ENCODE measurements at regions not wholly inside any gene's neighbourhood (a gene's known extent, or its start where the extent isn't known, plus 50 kb on each side); places are given as distances from the start of the nearest gene placed in this dataset.

DNA sequence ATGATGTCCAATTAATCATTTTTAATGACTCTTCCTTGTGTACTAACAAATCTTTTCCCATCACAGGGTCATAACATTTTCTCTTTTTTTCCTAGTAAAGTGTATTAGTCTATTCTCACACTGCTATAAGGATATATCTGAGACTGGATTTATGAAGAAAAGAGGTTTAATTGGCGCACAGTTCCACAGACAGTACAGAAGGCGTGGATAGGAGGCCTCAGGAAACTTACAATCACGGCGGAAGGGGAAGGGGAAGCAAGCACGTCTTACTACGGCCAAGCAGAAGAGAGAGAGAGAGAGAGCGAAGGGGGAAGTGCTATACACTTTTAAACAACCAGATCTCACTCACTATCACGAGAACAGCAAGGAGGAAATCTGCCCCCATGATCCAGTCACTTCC lies 359.4 kb upstream of the NFE2L3 start:
- no peaks in the 10 kb centered on the region for H3K79me2 ChIP-seq (ENCODE audit: control insufficient read depth, insufficient read depth, low read length)
- CTCF ChIA-PET: interaction anchor here (0.6 kb wide), 1 partner anchor 338 kb away, joined by 3 read pairs; no protein-coding TSS in a partner anchor

More for the DNA sequence above, 359.4 kb upstream of the NFE2L3 start:
- BruUV-seq (replicated peaks): no TSS peak
- TF ChIP-seq GATA2 (IDR thresholded peaks at IDR 0.05; ENCODE audit: insufficient read depth, insufficient read length, low read depth, low read length): no peak
- no peak for TF ChIP-seq POLR2A (IDR thresholded peaks at IDR 0.05; ENCODE audit: low read depth, low read length)
- TF ChIP-seq, protein P1, sequence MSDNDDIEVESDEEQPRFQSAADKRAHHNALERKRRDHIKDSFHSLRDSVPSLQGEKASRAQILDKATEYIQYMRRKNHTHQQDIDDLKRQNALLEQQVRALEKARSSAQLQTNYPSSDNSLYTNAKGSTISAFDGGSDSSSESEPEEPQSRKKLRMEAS (IDR thresholded peaks at IDR 0.05; ENCODE audit: insufficient read depth, insufficient read length): no peak
- TF ChIP-seq EZH2 (IDR thresholded peaks at IDR 0.05; ENCODE audit: borderline replicate concordance, low read depth, low read length, severe bottlenecking): no peak
- TF ChIP-seq, protein P2, sequence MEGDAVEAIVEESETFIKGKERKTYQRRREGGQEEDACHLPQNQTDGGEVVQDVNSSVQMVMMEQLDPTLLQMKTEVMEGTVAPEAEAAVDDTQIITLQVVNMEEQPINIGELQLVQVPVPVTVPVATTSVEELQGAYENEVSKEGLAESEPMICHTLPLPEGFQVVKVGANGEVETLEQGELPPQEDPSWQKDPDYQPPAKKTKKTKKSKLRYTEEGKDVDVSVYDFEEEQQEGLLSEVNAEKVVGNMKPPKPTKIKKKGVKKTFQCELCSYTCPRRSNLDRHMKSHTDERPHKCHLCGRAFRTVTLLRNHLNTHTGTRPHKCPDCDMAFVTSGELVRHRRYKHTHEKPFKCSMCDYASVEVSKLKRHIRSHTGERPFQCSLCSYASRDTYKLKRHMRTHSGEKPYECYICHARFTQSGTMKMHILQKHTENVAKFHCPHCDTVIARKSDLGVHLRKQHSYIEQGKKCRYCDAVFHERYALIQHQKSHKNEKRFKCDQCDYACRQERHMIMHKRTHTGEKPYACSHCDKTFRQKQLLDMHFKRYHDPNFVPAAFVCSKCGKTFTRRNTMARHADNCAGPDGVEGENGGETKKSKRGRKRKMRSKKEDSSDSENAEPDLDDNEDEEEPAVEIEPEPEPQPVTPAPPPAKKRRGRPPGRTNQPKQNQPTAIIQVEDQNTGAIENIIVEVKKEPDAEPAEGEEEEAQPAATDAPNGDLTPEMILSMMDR (IDR thresholded peaks at IDR 0.05; ENCODE audit: extremely low read depth in 1 of 2, insufficient read depth in 1 of 2, low read depth in 1 of 2, low read length in 2 of 2): no peak
- no peak for TF ChIP-seq MYC (IDR thresholded peaks at IDR 0.05; ENCODE audit: low read depth, low read length)
- no peak for TF ChIP-seq POLR2AphosphoS5 (IDR thresholded peaks at IDR 0.05; ENCODE audit: insufficient read depth, low read depth, low read length)
- TF ChIP-seq FOS (IDR thresholded peaks at IDR 0.05; ENCODE audit: borderline replicate concordance, insufficient read depth, low read length): no peak
- TF ChIP-seq JUN (IDR thresholded peaks at IDR 0.05; ENCODE audit: borderline replicate concordance, insufficient read depth, insufficient read length, low read depth): no peak
- dilution Hi-C loops (cut with MboI; ENCODE audit: extremely low pct_ligation_motif_present, low sequenced_read_pairs) (no loop called here), intact Hi-C loops (cut with micrococcal nuclease) (no loop called here)
- no peaks in the 10 kb centered on the region for H3K27me3 ChIP-seq (ENCODE audit: control insufficient read depth in 2 of 2, insufficient read depth in 2 of 2, low read length in 2 of 2)
- DNase-seq (ENCODE audit: low read depth, low spot score) (no peak), FAIRE-seq (no peak)
- no peaks in the 10 kb centered on the region for H3K9me1 ChIP-seq (replicated peaks; ENCODE audit: control insufficient read depth, extremely low read depth, insufficient read depth, low read length)
- no peak overlapping the region for H3K9ac ChIP-seq (replicated peaks; ENCODE audit: extremely low read depth, insufficient read depth, low read length)
- no peaks in the 10 kb centered on the region for H3K9me3 ChIP-seq (replicated peaks; ENCODE audit: control insufficient read depth, insufficient read depth, low read length)
- no peak overlapping the region for H3K4me2 ChIP-seq (ENCODE audit: insufficient read depth, low read length)
- H3K36me3 ChIP-seq (ENCODE audit: control insufficient read depth in 2 of 2, extremely low read depth in 1 of 2, insufficient read depth in 2 of 2, low read length in 2 of 2): no peaks in the 10 kb centered on the region
- no peaks in the 10 kb centered on the region for H3K4me1 ChIP-seq (ENCODE audit: control insufficient read depth, extremely low read depth, insufficient read depth, low read length)
- no peak overlapping the region for H2AFZ ChIP-seq (ENCODE audit: low read depth, low read length)
- POLR2A ChIA-PET: no interaction called here
- no peak overlapping the region for H3K4me3 ChIP-seq (replicated peaks in 1 of 3; ENCODE audit: insufficient read depth in 1 of 3, low read depth in 1 of 3, low read length in 3 of 3)
- H3K27ac ChIP-seq (ENCODE audit: insufficient read depth, low read depth, low read length): no peak overlapping the region
- H4K20me1 ChIP-seq (replicated peaks; ENCODE audit: control insufficient read depth, extremely low read depth, insufficient read depth, low read length): no peaks in the 10 kb centered on the region
